Liver (tissue), 8 donors: ENCODE measurements at regions not wholly inside any gene's neighbourhood (a gene's known extent, or its start where the extent isn't known, plus 50 kb on each side); places are given as distances from the start of the nearest gene placed in this dataset.

ENCODE experiments used
- DNase-seq: peaks from one replicate; pipeline ENCODE4 v3.0.0-alpha.2; 2017; ENCODE audit warnings: low spot score
- H3K27ac ChIP-seq, 2 donors: one replicate each; pipeline ENCODE4 v1.7.0; 2013; ENCODE audit warnings: inconsistent platforms in 2 of 2, low read length in 2 of 2, control low read depth in 1 of 2, low read depth in 1 of 2, mild to moderate bottlenecking in 1 of 2
- H3K27me3 ChIP-seq, 4 donors: one replicate each; pipeline versions ENCODE4 v1.6.1 to v1.7.0; 2013; ENCODE audit warnings: low read length in 3 of 4, inconsistent platforms in 1 of 4, mild to moderate bottlenecking in 1 of 4, moderate library complexity in 1 of 4; ENCODE audit not compliant: control insufficient read depth in 4 of 4, insufficient read depth in 4 of 4
- H3K36me3 ChIP-seq, 4 donors: one replicate each; pipeline versions ENCODE4 v1.6.1 to v1.7.0; 2013; ENCODE audit warnings: low read length in 3 of 4, mild to moderate bottlenecking in 3 of 4, low read depth in 1 of 4, moderate library complexity in 1 of 4; ENCODE audit not compliant: control insufficient read depth in 4 of 4, insufficient read depth in 3 of 4
- H3K4me1 ChIP-seq, 4 donors: one replicate each; pipeline versions ENCODE4 v1.6.1 to v1.7.0; 2013; ENCODE audit warnings: low read length in 3 of 4, mild to moderate bottlenecking in 3 of 4, moderate library complexity in 1 of 4; ENCODE audit not compliant: control insufficient read depth in 4 of 4, insufficient read depth in 4 of 4
- H3K4me3 ChIP-seq, 3 donors: one replicate each; pipeline versions ENCODE4 v1.6.1 to v1.7.0; 2013; ENCODE audit warnings: low read length in 3 of 3, control low read depth in 1 of 3, low read depth in 1 of 3, mild to moderate bottlenecking in 1 of 3
- H3K9ac ChIP-seq, 2 donors: one replicate each; pipeline ENCODE4 v1.7.0; 2013; ENCODE audit warnings: low read length in 2 of 2, mild to moderate bottlenecking in 2 of 2, moderate library complexity in 2 of 2, control low read depth in 1 of 2, low read depth in 1 of 2
- H3K9me3 ChIP-seq, 4 donors: one replicate each; pipeline versions ENCODE4 v1.6.1 to v1.7.0; 2013; ENCODE audit warnings: low read length in 3 of 4; ENCODE audit not compliant: control insufficient read depth in 4 of 4
- ATF3 ChIP-seq: IDR thresholded peaks from 2 replicates; pipeline ENCODE4 v1.6.1; 2016; ENCODE audit warnings: antibody characterized with exemption
- CTCF ChIP-seq: fragments of 150-350 bp; IDR thresholded peaks from 2 replicates; pipeline ENCODE4 v1.5.1; 2017; ENCODE audit warnings: improper control_type of control experiment, low read depth, low read length; ENCODE audit not compliant: missing input control
- EGR1 ChIP-seq, 2 donors: IDR thresholded peaks; 2 replicates each; pipeline ENCODE4 v1.6.1; 2016 to 2018; ENCODE audit warnings: antibody characterized with exemption in 2 of 2, low read depth in 2 of 2
- FOXA1 ChIP-seq: IDR thresholded peaks from 2 replicates; pipeline ENCODE4 v1.6.1; 2016; ENCODE audit warnings: antibody characterized with exemption
- FOXA2 ChIP-seq: IDR thresholded peaks from 2 replicates; pipeline ENCODE4 v1.6.1; 2016; ENCODE audit warnings: antibody characterized with exemption
- GABPA ChIP-seq, 2 donors: IDR thresholded peaks in 1 of 2; conservative IDR thresholded peaks in 1 of 2; 2 replicates each; pipeline ENCODE4 v1.6.1; 2016; ENCODE audit warnings: antibody characterized with exemption in 2 of 2, mild to moderate bottlenecking in 1 of 2, moderate library complexity in 1 of 2
- HNF4A ChIP-seq, 2 donors: conservative IDR thresholded peaks; 2 replicates each; pipeline ENCODE4 v1.6.1; 2016; ENCODE audit warnings: antibody characterized with exemption in 2 of 2, mild to moderate bottlenecking in 2 of 2
- HNF4G ChIP-seq: IDR thresholded peaks from 2 replicates; pipeline ENCODE4 v1.6.1; 2016; ENCODE audit warnings: antibody characterized with exemption
- JUND ChIP-seq, 2 donors: IDR thresholded peaks; 2 replicates each; pipeline ENCODE4 v1.6.1; 2016; ENCODE audit warnings: antibody characterized with exemption in 2 of 2
- MAX ChIP-seq: IDR thresholded peaks from 2 replicates; pipeline ENCODE4 v1.6.1; 2016; ENCODE audit warnings: antibody characterized with exemption
- NR2F2 ChIP-seq: IDR thresholded peaks from 2 replicates; pipeline ENCODE4 v1.6.1; 2016; ENCODE audit warnings: antibody characterized with exemption
- RAD21 ChIP-seq, 2 donors: IDR thresholded peaks; 2 replicates each; pipeline ENCODE4 v1.6.1; 2016; ENCODE audit warnings: antibody characterized with exemption in 2 of 2, mild to moderate bottlenecking in 2 of 2
- REST ChIP-seq: IDR thresholded peaks from 2 replicates; pipeline ENCODE4 v1.6.1; 2016; ENCODE audit warnings: antibody characterized with exemption, mild to moderate bottlenecking
- RXRA ChIP-seq, 2 donors: IDR thresholded peaks; 2 replicates each; pipeline ENCODE4 v1.6.1; 2017 to 2018; ENCODE audit warnings: antibody characterized with exemption in 2 of 2, mild to moderate bottlenecking in 1 of 2
- SP1 ChIP-seq: IDR thresholded peaks from 2 replicates; pipeline ENCODE4 v1.6.1; 2018; ENCODE audit warnings: antibody characterized with exemption, mild to moderate bottlenecking
- TAF1 ChIP-seq: conservative IDR thresholded peaks from 2 replicates; pipeline ENCODE4 v1.6.1; 2016; ENCODE audit warnings: antibody characterized with exemption, mild to moderate bottlenecking
- YY1 ChIP-seq: IDR thresholded peaks from 2 replicates; pipeline ENCODE4 v1.6.1; 2016; ENCODE audit warnings: antibody characterized with exemption, mild to moderate bottlenecking
- ZBTB33 ChIP-seq: IDR thresholded peaks from 2 replicates; pipeline ENCODE4 v1.6.1; 2016; ENCODE audit warnings: antibody characterized with exemption
- WGBS: extraction: QIAGEN DNeasy Blood & Tissue Kit; methylation state at CpG from one replicate; pipeline ENCODE4 v1.1.7; 2013; 5-methylcytosine and 5-hydroxymethylcytosine counted together
- donor health status: healthy.
- donor health status: healthy.
- donor health status: healthy.
- donor health status: healthy.
- donor health status: healthy.

- Histone ChIP-seq H3K36me3 (no peaks in the 10 kb centered on the region), H3K27me3 (no peaks in the 10 kb centered on the region), H3K9me3 (no peaks in the 10 kb centered on the region), H3K4me1 (peaks cover 0 to 20% (median 12%) of the 10 kb centered on the region in 4 donors), H3K27ac (no peak overlapping the region), H3K9ac (no peak overlapping the region), H3K4me3 (no peak overlapping the region)
- DNase-seq, result peak; percentile 81
- TF ChIP-seq HNF4G (no peak), SP1 (no peak), ZBTB33 (no peak), RAD21 (IDR thresholded peaks at IDR 0.05) (peak; percentile 91 to 98), CTCF (peak; percentile 87), GABPA (IDR thresholded peaks at IDR 0.05 in 1 of 2, conservative IDR thresholded peaks at IDR 0.05 in 1 of 2) (no peak)
- 40% methylated on average over 16 of the region's 16 CpGs for WGBS
Observed at GRCh38 chr16:85275533-85276249, 163.4 kb upstream of the CIBAR2 start.

GRCh38 chr16:85276258-85276657 is 164.0 kb upstream of the CIBAR2 start:
- Histone ChIP-seq H3K4me3 (no peak overlapping the region), H3K4me1 (peaks cover 0 to 20% (median 12%) of the 10 kb centered on the region in 4 donors), H3K9ac (no peak overlapping the region), H3K27ac (no peak overlapping the region), H3K36me3 (no peaks in the 10 kb centered on the region), H3K27me3 (no peaks in the 10 kb centered on the region), H3K9me3 (no peaks in the 10 kb centered on the region)
- no peak for DNase-seq
- TF ChIP-seq CTCF, result no peak
- no peak for TF ChIP-seq YY1
- TF ChIP-seq FOXA2, result no peak
- no peak for TF ChIP-seq JUND (IDR thresholded peaks at IDR 0.05)
- no peak for TF ChIP-seq ATF3
- no peak for TF ChIP-seq MAX
- TF ChIP-seq SP1, result no peak
- no peak for TF ChIP-seq GABPA (IDR thresholded peaks at IDR 0.05 in 1 of 2, conservative IDR thresholded peaks at IDR 0.05 in 1 of 2)
- TF ChIP-seq RXRA (IDR thresholded peaks at IDR 0.05), result no peak
- TF ChIP-seq ZBTB33, result no peak
- no peak for TF ChIP-seq FOXA1
- TF ChIP-seq REST, result no peak
- TF ChIP-seq EGR1 (IDR thresholded peaks at IDR 0.05; ENCODE audit: low read depth in 2 of 2), result no peak
- TF ChIP-seq HNF4G, result no peak
- TF ChIP-seq HNF4A (conservative IDR thresholded peaks at IDR 0.05), result no peak
- no peak for TF ChIP-seq RAD21 (IDR thresholded peaks at IDR 0.05)
- no peak for TF ChIP-seq TAF1
- no peak for TF ChIP-seq NR2F2
- WGBS, result 80% methylated on average over 12 of the region's 12 CpGs
